Esophagus muscularis mucosa (tissue), 4 donors: ENCODE measurements at regions not wholly inside any gene's neighbourhood (a gene's known extent, or its start where the extent isn't known, plus 50 kb on each side); places are given as distances from the start of the nearest gene placed in this dataset.

Experiments
- DNase-seq: peaks from one replicate; pipeline ENCODE4 v3.0.0-alpha.2; 2017; ENCODE audit errors: extremely low spot score
- H3K27ac ChIP-seq, 4 donors: fragments of 200-600 bp; sonication (generic); replicated peaks in 1 of 4; 1 replicate in 3 of 4; 2 replicates in 1 of 4; pipeline ENCODE4 v1.5.1; 2016 to 2019; ENCODE audit warnings: mild to moderate bottlenecking in 1 of 4
- H3K27me3 ChIP-seq, 4 donors: fragments of 200-600 bp; sonication (generic); one replicate each; pipeline versions ENCODE4 v1.5.1 to v1.6.0; 2016 to 2019
- H3K36me3 ChIP-seq, 4 donors: fragments of 200-600 bp; sonication (generic); one replicate each; pipeline ENCODE4 v1.5.1; 2016 to 2019
- H3K4me1 ChIP-seq, 4 donors: fragments of 200-600 bp; sonication (generic); one replicate each; pipeline ENCODE4 v1.5.1; 2016 to 2019
- H3K4me3 ChIP-seq, 4 donors: fragments of 200-600 bp; sonication (generic); 1 replicate in 2 of 4; 2 replicates in 2 of 4; pipeline ENCODE4 v1.5.1; 2016 to 2019; ENCODE audit warnings: mild to moderate bottlenecking in 4 of 4, moderate library complexity in 1 of 4
- H3K9me3 ChIP-seq, 4 donors: fragments of 200-600 bp; sonication (generic); 1 replicate in 3 of 4; 2 replicates in 1 of 4; pipeline ENCODE4 v1.5.1; 2016 to 2019
- EP300 ChIP-seq: sonication (generic); formaldehyde crosslinking; IDR thresholded peaks from one replicate; pipeline ENCODE4 v1.6.1; 2017; ENCODE audit warnings: antibody characterized with exemption
- POLR2A ChIP-seq: fragments of 450-650 bp; IDR thresholded peaks from one replicate; pipeline ENCODE4 v1.6.1; 2017; ENCODE audit warnings: antibody characterized with exemption, moderate library complexity, mild to moderate bottlenecking, low read depth
- POLR2AphosphoS5 ChIP-seq, 2 donors: sonication (generic); formaldehyde crosslinking; IDR thresholded peaks; one replicate each; pipeline ENCODE4 v1.6.1; 2017; ENCODE audit warnings: antibody characterized with exemption in 2 of 2
- WGBS: methylation state at CpG from one replicate; pipeline ENCODE4 v1.1.5; 2018; 5-methylcytosine and 5-hydroxymethylcytosine counted together
- intact Hi-C: fragments of 100-400 bp; cut with DNase I; formaldehyde crosslinking; loops from one replicate; pipeline ENCODE4 v1.15.1; 2023
- TF ChIP-seq, protein P1 (sequence below), 3 experiments: fragments of 200-600 bp in 2 of 3; fragments of 450-650 bp in 1 of 3; sonication (generic) in 2 of 3; IDR thresholded peaks; one replicate each; pipeline ENCODE4 v1.5.1; 2017 to 2019; ENCODE audit warnings: antibody characterized with exemption in 3 of 3, mild to moderate bottlenecking in 2 of 3, moderate library complexity in 1 of 3

DNA sequence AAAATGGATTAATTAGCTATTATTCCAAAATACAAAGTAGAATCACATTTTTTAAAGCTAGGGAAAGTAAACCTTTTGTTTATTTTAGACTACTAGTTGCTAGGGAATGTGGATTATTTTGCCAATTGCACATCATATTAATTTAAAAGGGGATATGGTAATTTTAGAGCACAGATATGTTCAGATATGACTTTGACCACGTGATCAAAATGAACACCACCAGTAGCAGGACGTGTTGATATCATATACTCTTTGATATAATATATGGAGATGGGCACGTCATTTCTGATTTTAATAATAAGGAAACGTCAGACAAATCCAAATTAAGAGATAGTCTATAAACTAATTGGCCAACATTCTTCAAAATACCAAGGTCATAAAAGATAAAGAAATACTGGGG lies 1188.3 kb upstream of the CNTN5 start:
- Histone ChIP-seq H3K4me3 (no peak overlapping the region), H3K27ac (no peak overlapping the region), H3K9me3 (no peaks in the 10 kb centered on the region), H3K36me3 (no peaks in the 10 kb centered on the region), H3K27me3 (no peaks in the 10 kb centered on the region), H3K4me1 (no peaks in the 10 kb centered on the region)
- TF ChIP-seq, protein P1, sequence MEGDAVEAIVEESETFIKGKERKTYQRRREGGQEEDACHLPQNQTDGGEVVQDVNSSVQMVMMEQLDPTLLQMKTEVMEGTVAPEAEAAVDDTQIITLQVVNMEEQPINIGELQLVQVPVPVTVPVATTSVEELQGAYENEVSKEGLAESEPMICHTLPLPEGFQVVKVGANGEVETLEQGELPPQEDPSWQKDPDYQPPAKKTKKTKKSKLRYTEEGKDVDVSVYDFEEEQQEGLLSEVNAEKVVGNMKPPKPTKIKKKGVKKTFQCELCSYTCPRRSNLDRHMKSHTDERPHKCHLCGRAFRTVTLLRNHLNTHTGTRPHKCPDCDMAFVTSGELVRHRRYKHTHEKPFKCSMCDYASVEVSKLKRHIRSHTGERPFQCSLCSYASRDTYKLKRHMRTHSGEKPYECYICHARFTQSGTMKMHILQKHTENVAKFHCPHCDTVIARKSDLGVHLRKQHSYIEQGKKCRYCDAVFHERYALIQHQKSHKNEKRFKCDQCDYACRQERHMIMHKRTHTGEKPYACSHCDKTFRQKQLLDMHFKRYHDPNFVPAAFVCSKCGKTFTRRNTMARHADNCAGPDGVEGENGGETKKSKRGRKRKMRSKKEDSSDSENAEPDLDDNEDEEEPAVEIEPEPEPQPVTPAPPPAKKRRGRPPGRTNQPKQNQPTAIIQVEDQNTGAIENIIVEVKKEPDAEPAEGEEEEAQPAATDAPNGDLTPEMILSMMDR (IDR thresholded peaks at IDR 0.05) = no peak
- no peak for TF ChIP-seq POLR2AphosphoS5 (IDR thresholded peaks at IDR 0.05)
- no peak for TF ChIP-seq POLR2A
- no peak for TF ChIP-seq EP300
- WGBS = 81% methylated on average over 4 of the region's 4 CpGs
- no peak for DNase-seq
- intact Hi-C loops = no loop called here

DNA sequence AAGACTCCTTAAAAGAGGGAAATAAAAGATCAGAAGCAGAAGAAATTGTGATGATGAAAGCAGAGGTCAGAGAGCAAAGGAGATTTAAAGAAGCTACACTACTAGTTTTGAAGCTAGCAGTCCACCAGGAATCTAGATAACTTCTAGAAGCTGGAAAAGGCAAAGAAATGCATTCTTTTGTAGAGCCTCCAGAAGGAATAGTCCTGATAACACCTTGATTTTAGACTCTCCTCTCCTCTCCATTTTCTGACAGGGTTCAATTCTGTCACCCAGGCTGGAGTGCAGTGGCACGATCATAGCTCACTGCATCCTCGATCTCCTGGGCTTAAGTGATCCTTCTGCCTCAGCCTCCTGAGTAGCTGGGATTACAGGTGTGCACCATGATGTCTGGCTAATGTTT lies 1187.3 kb upstream of the CNTN5 start:
- no peak for DNase-seq
- H3K4me1 ChIP-seq = no peaks in the 10 kb centered on the region
- H3K27me3 ChIP-seq = no peaks in the 10 kb centered on the region
- no peaks in the 10 kb centered on the region for H3K9me3 ChIP-seq
- TF ChIP-seq POLR2AphosphoS5 (IDR thresholded peaks at IDR 0.05) (no peak), POLR2A (no peak), EP300 (no peak)
- TF ChIP-seq, protein P1 (IDR thresholded peaks at IDR 0.05) = no peak
- H3K4me3 ChIP-seq = no peak overlapping the region
- WGBS = 80% methylated on average over 1 of the region's 2 CpGs
- no peaks in the 10 kb centered on the region for H3K36me3 ChIP-seq
- H3K27ac ChIP-seq = no peak overlapping the region
- intact Hi-C loops = no loop called here

GRCh38 chr11:97844016-97844415 lies 1176.7 kb upstream of the CNTN5 start:
- Histone ChIP-seq H3K36me3 (no peaks in the 10 kb centered on the region), H3K27ac (no peak overlapping the region)
- TF ChIP-seq EP300 (no peak), POLR2A (no peak), POLR2AphosphoS5 (IDR thresholded peaks at IDR 0.05) (no peak)
- TF ChIP-seq, protein P1 (IDR thresholded peaks at IDR 0.05) = no peak

DNA sequence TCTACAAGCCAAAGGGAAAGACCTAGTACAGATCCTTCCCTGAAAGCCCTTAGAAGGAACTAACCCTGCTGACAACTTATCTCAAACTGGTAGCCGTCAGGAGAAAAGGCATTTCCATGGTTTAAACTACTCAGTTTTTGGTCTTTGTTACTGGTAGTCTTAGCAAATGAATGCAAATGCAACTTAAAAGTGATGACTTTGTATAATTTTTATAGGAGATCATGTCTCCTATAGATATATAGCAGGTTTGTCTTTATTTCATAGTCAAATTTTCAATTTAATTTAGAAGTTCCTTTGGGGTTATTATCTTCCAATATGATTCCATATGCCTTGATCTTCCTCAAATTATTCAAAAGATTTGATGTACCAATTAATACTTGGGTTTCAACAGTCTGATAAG lies 1173.0 kb upstream of the CNTN5 start:
- no peaks in the 10 kb centered on the region for H3K4me1 ChIP-seq
- TF ChIP-seq POLR2A = no peak
- TF ChIP-seq EP300 = no peak
- TF ChIP-seq, protein P1 (IDR thresholded peaks at IDR 0.05) = no peak
- no peak for TF ChIP-seq POLR2AphosphoS5 (IDR thresholded peaks at IDR 0.05)
- H3K36me3 ChIP-seq = no peaks in the 10 kb centered on the region
- intact Hi-C loops = no loop called here
- no peaks in the 10 kb centered on the region for H3K9me3 ChIP-seq
- no peak for DNase-seq
- H3K27me3 ChIP-seq = no peaks in the 10 kb centered on the region
- H3K27ac ChIP-seq = no peak overlapping the region
- H3K4me3 ChIP-seq = no peak overlapping the region
- WGBS = 88% methylated on average over 1 of the region's 1 CpG

More at GRCh38 chr11:97844016-97844415, 1176.7 kb upstream of the CNTN5 start:
- Histone ChIP-seq H3K4me1 (no peaks in the 10 kb centered on the region), H3K27me3 (no peaks in the 10 kb centered on the region), H3K4me3 (no peak overlapping the region), H3K9me3 (no peaks in the 10 kb centered on the region)
- intact Hi-C loops = no loop called here
- DNase-seq = no peak

DNA sequence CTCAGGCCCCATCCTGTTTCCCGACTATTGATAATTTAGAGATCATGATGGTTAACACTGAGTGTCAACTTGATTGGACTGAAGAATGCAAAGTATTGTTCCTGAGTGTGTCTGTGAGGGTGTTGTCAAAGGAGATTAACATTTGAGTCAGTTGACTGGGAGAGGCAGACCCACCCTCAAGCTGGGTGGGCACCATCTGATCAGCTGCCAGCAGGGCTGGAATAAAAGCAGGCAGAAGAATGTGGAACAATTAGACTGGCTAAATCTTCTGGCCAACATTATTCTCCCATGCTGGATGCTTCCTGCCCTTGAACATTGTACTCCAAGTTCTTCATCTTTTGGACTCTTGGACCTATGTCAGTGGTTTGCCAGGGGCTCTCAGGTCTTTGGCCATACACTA lies 1170.0 kb upstream of the CNTN5 start:
- Histone ChIP-seq H3K27me3 (no peaks in the 10 kb centered on the region), H3K4me3 (no peak overlapping the region), H3K9me3 (no peaks in the 10 kb centered on the region), H3K4me1 (no peaks in the 10 kb centered on the region), H3K36me3 (no peaks in the 10 kb centered on the region), H3K27ac (no peak overlapping the region)
- DNase-seq = no peak
- WGBS = 70% methylated on average over 1 of the region's 1 CpG
- intact Hi-C loops = no loop called here
- TF ChIP-seq POLR2AphosphoS5 (IDR thresholded peaks at IDR 0.05) (no peak), POLR2A (no peak), EP300 (no peak)
